ENCODE measurements at regions not wholly inside any gene's neighbourhood (a gene's known extent, or its start where the extent isn't known, plus 50 kb on each side); places are given as distances from the start of the nearest gene placed in this dataset.

GRCh38 chr5:163608621-163609020 is 103.2 kb downstream of the MAT2B start:
- DNase-seq, result no peak
- TF ChIP-seq GATA1 (IDR thresholded peaks at IDR 0.05; ENCODE audit: low read depth, low read length) (no peak), POLR2A (IDR thresholded peaks at IDR 0.05; ENCODE audit: low read length) (no peak)

- TF ChIP-seq GATA1 (IDR thresholded peaks at IDR 0.05; ENCODE audit: low read depth, low read length), result no peak
- no peak for TF ChIP-seq POLR2A (IDR thresholded peaks at IDR 0.05; ENCODE audit: low read length)
- no peak for DNase-seq
Measured at GRCh38 chr5:163609910-163610309, 104.5 kb downstream of the MAT2B start.

GRCh38 chr5:163612358-163613149 is 107.1 kb downstream of the MAT2B start:
- no peak for TF ChIP-seq POLR2A (IDR thresholded peaks at IDR 0.05; ENCODE audit: low read length)
- no peak for DNase-seq

- no peak for DNase-seq
- no peak for TF ChIP-seq POLR2A (IDR thresholded peaks at IDR 0.05; ENCODE audit: low read length)
- no peak for TF ChIP-seq GATA1 (IDR thresholded peaks at IDR 0.05; ENCODE audit: low read depth, low read length)
Measured at GRCh38 chr5:163613150-163613442, 107.7 kb downstream of the MAT2B start.

- TF ChIP-seq POLR2A (IDR thresholded peaks at IDR 0.05; ENCODE audit: low read length) (no peak), GATA1 (IDR thresholded peaks at IDR 0.05; ENCODE audit: low read depth, low read length) (no peak)
- no peak for DNase-seq
Measured at GRCh38 chr5:163614787-163615186, 109.4 kb downstream of the MAT2B start.

- DNase-seq, result no peak
- TF ChIP-seq GATA1 (IDR thresholded peaks at IDR 0.05; ENCODE audit: low read depth, low read length) (no peak), POLR2A (IDR thresholded peaks at IDR 0.05; ENCODE audit: low read length) (no peak)
Measured at GRCh38 chr5:163619273-163619934, 114.0 kb downstream of the MAT2B start.

GRCh38 chr5:163619951-163620350 is 114.5 kb downstream of the MAT2B start:
- TF ChIP-seq GATA1 (IDR thresholded peaks at IDR 0.05; ENCODE audit: low read depth, low read length) (no peak), POLR2A (IDR thresholded peaks at IDR 0.05; ENCODE audit: low read length) (no peak)
- DNase-seq, result no peak

- TF ChIP-seq GATA1 (IDR thresholded peaks at IDR 0.05; ENCODE audit: low read depth, low read length) (no peak), POLR2A (IDR thresholded peaks at IDR 0.05; ENCODE audit: low read length) (no peak)
- no peak for DNase-seq
Measured at GRCh38 chr5:163622799-163623198, 117.4 kb downstream of the MAT2B start.

- TF ChIP-seq GATA1 (IDR thresholded peaks at IDR 0.05; ENCODE audit: low read depth, low read length), result no peak
- no peak for TF ChIP-seq POLR2A (IDR thresholded peaks at IDR 0.05; ENCODE audit: low read length)
- DNase-seq, result no peak
Measured at GRCh38 chr5:163623524-163623923, 118.1 kb downstream of the MAT2B start.

- no peak for TF ChIP-seq GATA1 (IDR thresholded peaks at IDR 0.05; ENCODE audit: low read depth, low read length)
- DNase-seq, result no peak
Measured at GRCh38 chr5:163623986-163624385, 118.6 kb downstream of the MAT2B start.

- no peak for DNase-seq
- no peak for TF ChIP-seq GATA1 (IDR thresholded peaks at IDR 0.05; ENCODE audit: low read depth, low read length)
- TF ChIP-seq POLR2A (IDR thresholded peaks at IDR 0.05; ENCODE audit: low read length), result no peak
Measured at GRCh38 chr5:163624431-163624830, 119.0 kb downstream of the MAT2B start.

- DNase-seq, result no peak
- TF ChIP-seq GATA1 (IDR thresholded peaks at IDR 0.05; ENCODE audit: low read depth, low read length) (no peak), POLR2A (IDR thresholded peaks at IDR 0.05; ENCODE audit: low read length) (no peak)
Measured at GRCh38 chr5:163626904-163627434, 121.5 kb downstream of the MAT2B start.

- no peak for TF ChIP-seq GATA1 (IDR thresholded peaks at IDR 0.05; ENCODE audit: low read depth, low read length)
- no peak for TF ChIP-seq POLR2A (IDR thresholded peaks at IDR 0.05; ENCODE audit: low read length)
- DNase-seq, result no peak
Measured at GRCh38 chr5:163631856-163632255, 126.4 kb downstream of the MAT2B start.

- TF ChIP-seq POLR2A (IDR thresholded peaks at IDR 0.05; ENCODE audit: low read length) (no peak), GATA1 (IDR thresholded peaks at IDR 0.05; ENCODE audit: low read depth, low read length) (no peak)
Measured at GRCh38 chr5:163633926-163634460, 128.6 kb downstream of the MAT2B start.

GRCh38 chr5:163635631-163636030 is 130.2 kb downstream of the MAT2B start:
- no peak for DNase-seq
- no peak for TF ChIP-seq GATA1 (IDR thresholded peaks at IDR 0.05; ENCODE audit: low read depth, low read length)
- TF ChIP-seq POLR2A (IDR thresholded peaks at IDR 0.05; ENCODE audit: low read length), result no peak

More at GRCh38 chr5:163633926-163634460, 128.6 kb downstream of the MAT2B start:
- no peak for DNase-seq
